DMS 273 (cell line): ENCODE measurements at regions not wholly inside any gene's neighbourhood (a gene's known extent, or its start where the extent isn't known, plus 50 kb on each side); places are given as distances from the start of the nearest gene placed in this dataset.
A peak's percentile ranks its signal among the peaks of the same experiment; 100 is the strongest.

Experiments
- DNase-seq: peaks from one replicate; lab custom pipeline; 2025; ENCODE audit not compliant: unreplicated experiment; lab: John Stamatoyannopoulos, UW

DNA sequence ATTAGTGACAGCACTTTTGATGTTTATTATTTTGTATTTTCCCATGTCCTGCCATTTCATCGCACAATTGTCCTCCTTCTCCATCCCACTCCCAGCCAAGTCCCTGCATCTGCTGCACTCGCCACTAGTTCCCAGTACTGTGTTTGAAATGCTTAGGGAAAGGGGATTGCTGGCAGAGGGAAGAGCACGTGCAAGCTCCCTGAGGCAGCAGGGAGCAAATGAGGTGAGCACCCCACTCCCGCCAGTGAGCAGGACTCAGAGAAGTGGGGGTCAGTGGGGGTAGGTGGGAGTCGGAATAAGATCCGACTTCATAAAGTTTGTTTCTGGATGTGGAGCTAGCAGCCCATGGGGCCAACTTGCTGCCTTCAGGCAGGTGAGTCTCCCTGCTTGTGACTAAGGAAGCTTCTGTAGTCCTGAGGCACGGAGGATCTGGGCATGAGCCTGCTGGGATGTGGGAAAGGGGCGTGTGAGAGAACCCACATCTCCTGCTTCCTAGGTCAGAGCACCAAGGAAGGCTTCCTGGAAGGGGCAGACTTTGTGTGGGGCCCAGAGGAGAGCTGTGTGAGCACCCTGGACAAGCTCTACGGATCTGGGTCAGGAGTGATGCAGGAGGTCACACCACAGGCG is 99.7 kb upstream of the TLE3 start:
- peak; percentile 50 for DNase-seq

GRCh38 chr15:70196372-70197316 is 98.9 kb upstream of the TLE3 start:
- DNase-seq: peak; percentile 97

DNA sequence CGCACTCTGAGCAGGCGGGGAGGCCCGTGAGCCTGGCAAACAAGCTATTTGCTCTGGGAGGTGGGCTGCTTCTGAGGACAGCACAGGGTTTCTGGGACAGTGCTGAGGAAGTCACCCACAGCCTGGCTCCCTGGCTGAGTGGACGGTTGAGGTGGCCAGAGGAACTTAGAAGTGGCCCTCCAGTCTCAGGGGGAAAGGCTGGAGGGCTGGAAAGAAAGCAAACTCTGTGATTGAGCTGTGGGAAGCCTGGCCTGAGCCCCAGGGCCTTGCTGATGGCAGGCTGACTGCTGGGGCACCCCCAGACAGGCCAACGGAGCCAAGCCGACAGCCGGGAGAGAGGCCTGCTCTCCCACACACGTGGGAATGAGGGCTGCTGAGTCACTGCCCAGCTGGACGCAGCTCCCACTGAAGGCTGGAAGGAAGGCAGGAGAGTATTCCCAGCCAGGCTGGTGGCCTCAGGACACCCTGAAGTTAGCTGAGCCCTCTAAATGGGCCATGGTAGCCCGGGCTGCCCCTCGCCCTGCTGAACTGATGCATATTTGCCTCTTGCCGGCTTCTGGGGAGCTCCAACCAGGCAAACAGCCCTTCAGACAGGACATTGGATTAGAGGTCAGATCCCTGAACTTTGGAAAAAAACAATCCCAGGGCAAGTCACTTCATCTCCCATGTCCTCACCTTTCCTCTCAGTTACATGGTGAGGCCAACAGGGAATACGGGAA is 98.0 kb upstream of the TLE3 start:
- peak; percentile 88 for DNase-seq

- peak; percentile 63 for DNase-seq
Observed at GRCh38 chr15:70195171-70195570, 97.5 kb upstream of the TLE3 start.

DNA sequence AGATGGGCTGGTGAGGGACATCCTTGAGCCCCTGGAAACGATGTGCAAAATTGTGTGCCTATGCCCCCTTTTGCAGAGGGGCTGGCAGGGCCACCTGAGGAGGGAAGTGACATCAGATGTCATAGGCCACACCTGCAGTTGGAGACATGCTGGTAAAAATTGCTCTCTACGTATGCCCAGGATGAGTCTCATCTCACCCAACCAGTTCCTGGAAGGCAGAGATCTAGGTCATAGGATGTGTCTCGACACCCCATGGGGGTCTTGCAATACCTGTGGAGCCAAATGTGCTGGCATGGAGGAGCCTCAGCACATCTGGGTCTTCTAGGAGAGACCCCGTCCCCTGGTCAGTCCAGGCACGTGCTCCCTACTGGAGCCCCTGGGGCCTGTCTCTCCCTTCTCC is 96.5 kb upstream of the TLE3 start:
- no peak for DNase-seq

DNA sequence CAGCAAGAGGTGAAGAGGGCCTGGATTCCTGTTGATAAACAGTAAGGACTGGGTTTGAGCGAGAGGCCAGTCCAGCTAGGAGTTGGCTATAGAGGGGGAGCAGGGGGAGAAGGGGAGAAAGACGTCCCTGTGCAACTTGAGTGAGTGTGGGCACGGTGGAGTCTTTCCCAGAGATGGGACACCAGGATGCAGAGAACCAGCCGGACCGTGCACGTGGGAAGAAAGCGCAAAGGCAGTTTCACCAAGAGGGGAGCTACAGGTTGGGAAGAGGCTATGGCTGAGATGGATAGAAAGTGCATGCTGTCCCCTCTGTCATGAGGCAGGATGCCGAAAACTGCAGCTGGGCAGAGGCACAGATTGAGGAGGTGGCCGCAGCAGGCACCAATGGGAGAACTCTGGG is 96.0 kb upstream of the TLE3 start:
- DNase-seq: no peak

DNA sequence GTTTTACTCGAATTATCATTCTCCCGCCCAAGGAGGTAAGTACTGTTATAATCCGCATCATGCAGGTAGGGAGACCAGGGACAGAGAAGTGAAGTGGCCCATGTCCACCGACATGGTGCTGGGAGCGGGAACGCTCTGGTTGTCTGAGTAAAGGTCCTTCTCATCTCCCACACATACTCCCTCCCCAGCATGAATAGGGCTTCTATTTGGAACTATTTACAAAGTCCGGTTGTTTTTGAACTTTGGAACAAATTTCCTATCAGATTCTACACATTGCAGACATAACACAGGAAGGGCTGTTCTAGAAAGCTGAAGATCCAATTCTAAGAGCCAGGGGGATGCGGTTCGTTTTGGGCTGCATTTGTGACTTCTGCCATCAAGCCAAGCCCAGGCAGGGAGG is 94.8 kb upstream of the TLE3 start:
- DNase-seq: no peak

GRCh38 chr15:70192041-70192440 is 94.3 kb upstream of the TLE3 start:
- DNase-seq: peak; percentile 59

- peak; percentile 63 for DNase-seq
Observed at GRCh38 chr15:70190965-70191364, 93.2 kb upstream of the TLE3 start.

GRCh38 chr15:70189826-70190695 is 92.3 kb upstream of the TLE3 start:
- no peak for DNase-seq

DNA sequence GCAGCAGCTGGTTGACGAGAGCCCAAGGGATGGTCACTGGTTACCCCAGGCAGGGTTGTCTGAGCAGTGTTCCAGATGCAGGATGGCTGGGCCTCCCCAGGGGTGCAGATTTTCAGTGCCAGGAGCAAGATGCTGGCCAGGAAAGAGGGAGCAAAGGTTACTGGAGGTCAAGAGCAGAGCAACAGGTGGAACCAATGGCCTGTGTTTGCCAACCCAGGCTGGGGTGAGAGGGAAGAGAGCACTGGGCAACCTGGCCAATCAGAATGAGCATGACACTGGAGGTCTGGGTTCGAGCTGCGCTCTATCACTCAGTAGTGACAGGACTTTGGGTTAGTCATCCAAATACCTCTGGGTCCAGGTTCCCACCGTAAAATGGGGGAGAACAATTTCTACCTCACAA is 90.6 kb upstream of the TLE3 start:
- DNase-seq: peak; percentile 13

DNA sequence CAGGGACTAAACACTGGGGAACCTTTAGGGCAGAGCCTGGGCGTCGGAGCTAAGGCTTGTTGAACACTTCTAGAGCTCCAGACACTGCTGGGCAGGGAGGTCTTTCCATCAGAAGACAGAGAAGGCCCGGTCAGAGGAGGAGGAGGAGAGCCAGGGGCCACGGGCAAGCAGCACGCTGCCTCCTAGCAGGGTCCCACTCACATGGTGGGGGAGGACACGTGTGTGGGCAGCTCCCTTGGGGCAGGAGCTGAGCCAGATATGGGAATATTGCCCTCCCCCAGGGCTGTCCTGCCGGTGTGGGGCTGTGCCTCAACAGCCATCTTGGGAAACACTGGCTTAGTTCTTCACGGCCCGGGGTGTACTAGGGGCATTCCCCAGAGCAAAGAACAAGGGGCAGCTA is 89.6 kb upstream of the TLE3 start:
- DNase-seq: no peak

GRCh38 chr15:70186152-70186551 is 88.4 kb upstream of the TLE3 start:
- peak; percentile 84 for DNase-seq

DNA sequence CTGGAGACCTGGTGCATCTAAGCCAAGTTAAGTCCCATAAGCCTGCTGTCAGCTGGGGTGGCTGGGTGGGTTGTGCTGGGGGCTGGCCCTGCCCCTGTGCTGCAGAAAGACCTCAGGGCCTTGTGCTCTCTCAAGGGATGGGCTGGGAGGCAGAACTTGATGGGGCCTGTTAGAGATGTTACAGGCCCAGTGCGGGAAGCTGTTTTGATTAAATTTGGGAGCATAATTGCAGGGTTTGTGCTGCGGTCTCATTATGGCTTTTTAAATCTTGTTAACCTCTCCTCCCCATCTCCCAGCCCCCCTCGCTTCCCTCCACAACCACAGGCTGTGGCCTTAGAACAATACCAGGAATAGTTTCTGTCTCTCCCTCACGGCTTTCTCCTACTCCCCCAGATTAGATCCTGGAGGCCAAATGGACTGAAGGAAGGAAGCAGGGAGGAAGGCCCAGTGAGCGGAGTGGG is 87.6 kb upstream of the TLE3 start:
- DNase-seq: no peak

DNA sequence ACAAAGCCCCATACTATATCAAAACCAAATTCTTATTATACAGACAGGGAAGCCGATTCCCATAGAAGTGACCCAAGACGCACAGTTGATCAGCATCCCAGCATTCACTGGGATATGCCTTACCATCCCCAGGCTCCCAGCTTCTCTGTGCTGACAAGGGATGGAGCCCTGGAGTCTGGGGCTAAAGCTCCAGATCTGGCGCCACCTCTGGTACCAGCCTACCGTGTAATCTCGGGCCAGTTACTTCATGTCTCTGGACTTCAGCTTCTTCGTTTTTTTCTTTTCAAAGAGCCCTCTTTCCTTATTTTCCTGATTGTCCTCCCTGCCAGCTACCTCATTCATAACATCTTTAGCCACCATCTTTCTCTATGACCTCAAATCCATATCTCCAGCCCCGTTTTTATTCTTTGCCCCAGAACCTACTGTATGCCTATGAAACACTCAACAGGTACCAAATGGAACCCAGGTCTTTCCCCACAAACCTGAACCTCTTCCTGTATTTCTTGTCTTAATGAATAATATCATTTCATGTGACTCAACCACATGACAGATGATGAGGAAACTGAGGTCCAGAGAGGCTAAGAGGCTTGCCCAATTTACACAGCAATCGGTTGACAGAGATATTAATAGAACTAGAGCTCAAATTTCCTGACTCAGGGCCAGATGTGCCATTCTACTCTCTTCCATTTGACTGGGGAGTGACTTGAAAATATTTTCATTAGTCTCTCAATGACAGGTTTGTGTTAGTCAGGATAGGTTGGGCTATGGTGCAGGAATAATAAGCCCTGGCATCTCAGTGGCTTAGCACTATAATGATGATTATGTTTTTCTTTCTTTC is 85.4 kb upstream of the TLE3 start:
- DNase-seq: peak; percentile 24

GRCh38 chr15:70181626-70182255 is 84.0 kb upstream of the TLE3 start:
- DNase-seq: no peak

DNA sequence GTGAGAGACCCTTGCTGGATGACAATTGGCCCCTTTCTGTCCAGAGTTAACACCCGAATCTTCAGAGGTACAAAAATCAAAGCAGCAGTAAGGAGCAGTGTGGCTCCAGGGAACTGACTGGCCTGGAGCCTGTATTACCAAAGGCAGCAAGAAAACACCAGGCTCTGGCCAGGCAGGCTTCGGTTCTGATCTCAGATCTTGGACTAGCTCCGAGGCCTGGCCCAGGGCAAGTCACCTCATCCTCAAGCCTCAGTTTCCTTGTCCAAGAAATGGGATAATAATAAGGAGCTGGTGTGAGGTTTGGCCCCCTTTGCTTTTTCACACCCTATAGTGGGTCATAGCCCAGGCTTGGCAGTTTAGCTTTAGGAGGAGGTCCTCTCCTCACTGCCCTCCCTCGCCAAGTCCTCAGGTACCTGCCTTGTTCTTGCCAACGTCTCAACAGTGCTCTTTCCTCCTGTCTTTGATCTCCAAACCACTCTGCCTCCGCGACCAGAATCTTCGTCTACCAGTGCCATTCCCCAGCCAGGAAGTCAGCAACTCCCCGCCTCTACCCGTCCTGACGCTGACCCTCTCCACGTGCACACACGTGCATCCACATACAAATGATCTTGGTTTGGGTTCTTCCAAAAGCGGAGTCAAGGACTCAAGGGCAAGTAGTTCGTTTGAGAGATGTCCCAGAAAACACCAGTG is 82.6 kb upstream of the TLE3 start:
- no peak for DNase-seq

GRCh38 chr15:70179309-70179892 is 81.7 kb upstream of the TLE3 start:
- DNase-seq: no peak
